H9 (cell line): ENCODE measurements at regions not wholly inside any gene's neighbourhood (a gene's known extent, or its start where the extent isn't known, plus 50 kb on each side); places are given as distances from the start of the nearest gene placed in this dataset.
A peak's percentile ranks its signal among the peaks of the same experiment; 100 is the strongest.

ENCODE experiments used
- DNase-seq: peaks from one replicate; pipeline ENCODE4 v3.0.0-alpha.2; 2017
- H2AFZ ChIP-seq: one replicate; pipeline ENCODE4 v1.6.1; 2013; ENCODE audit warnings: mild to moderate bottlenecking, low read length, control low read depth, moderate library complexity
- H2AK5ac ChIP-seq: 2 replicates; pipeline ENCODE4 v1.6.1; 2013; ENCODE audit warnings: low read length, control low read depth, mixed read lengths; ENCODE audit not compliant: insufficient read length
- H2BK120ac ChIP-seq: one replicate; pipeline ENCODE4 v1.6.1; 2013; ENCODE audit warnings: low read depth, mild to moderate bottlenecking, low read length, control low read depth, inconsistent platforms; ENCODE audit not compliant: poor library complexity, severe bottlenecking
- H2BK12ac ChIP-seq: 2 replicates; pipeline ENCODE4 v1.6.1; 2013; ENCODE audit warnings: low read length, control low read depth, mixed read lengths, low read depth; ENCODE audit not compliant: insufficient read length
- H2BK15ac ChIP-seq: 2 replicates; pipeline ENCODE4 v1.6.1; 2013; ENCODE audit warnings: low read depth, low read length, control low read depth
- H2BK20ac ChIP-seq: one replicate; pipeline ENCODE4 v1.6.1; 2013; ENCODE audit warnings: low read depth, mild to moderate bottlenecking, low read length, control low read depth, inconsistent platforms; ENCODE audit not compliant: poor library complexity, severe bottlenecking
- H2BK5ac ChIP-seq: 2 replicates; pipeline ENCODE4 v1.6.1; 2013; ENCODE audit warnings: low read length, control low read depth, mixed read lengths; ENCODE audit not compliant: insufficient read length
- H3K14ac ChIP-seq: 2 replicates; pipeline ENCODE4 v1.6.1; 2013; ENCODE audit warnings: low read length, control low read depth; ENCODE audit not compliant: insufficient read depth
- H3K18ac ChIP-seq: 2 replicates; pipeline ENCODE4 v1.6.1; 2013; ENCODE audit warnings: low read depth, mild to moderate bottlenecking, mixed read lengths, low read length, control low read depth; ENCODE audit not compliant: insufficient read length
- H3K23ac ChIP-seq: 2 replicates; pipeline ENCODE4 v1.6.1; 2013; ENCODE audit warnings: low read length, control low read depth, mixed read lengths, low read depth; ENCODE audit not compliant: insufficient read length
- H3K23me2 ChIP-seq: 2 replicates; pipeline ENCODE4 v1.6.1; 2013; ENCODE audit warnings: low read depth, mild to moderate bottlenecking, mixed read lengths, low read length, control low read depth; ENCODE audit not compliant: insufficient read length, poor library complexity, severe bottlenecking
- H3K27ac ChIP-seq: 2 replicates; pipeline ENCODE4 v1.5.1; 2013; ENCODE audit warnings: low read length, control low read depth, mixed read lengths, low read depth; ENCODE audit not compliant: insufficient read length
- H3K27me3 ChIP-seq: 2 replicates; pipeline ENCODE4 v1.6.1; 2013; ENCODE audit warnings: low read length, control low read depth, inconsistent platforms; ENCODE audit not compliant: insufficient read depth
- H3K4ac ChIP-seq: 2 replicates; pipeline ENCODE4 v1.6.1; 2013; ENCODE audit warnings: low read depth, mild to moderate bottlenecking, control low read depth, inconsistent platforms, low read length, moderate library complexity
- H3K4me1 ChIP-seq: 2 replicates; pipeline ENCODE4 v1.6.1; 2013; ENCODE audit warnings: low read length, control low read depth, inconsistent platforms; ENCODE audit not compliant: insufficient read depth
- H3K4me2 ChIP-seq: 2 replicates; pipeline ENCODE4 v1.6.1; 2013; ENCODE audit warnings: low read length, control low read depth, mixed read lengths; ENCODE audit not compliant: insufficient read length, insufficient read depth
- H3K56ac ChIP-seq: 2 replicates; pipeline ENCODE4 v1.6.1; 2013; ENCODE audit warnings: low read depth, mild to moderate bottlenecking, mixed read lengths, low read length, control low read depth; ENCODE audit not compliant: insufficient read length
- H3K79me1 ChIP-seq: 2 replicates; pipeline ENCODE4 v1.6.1; 2013; ENCODE audit warnings: low read depth, mild to moderate bottlenecking, moderate library complexity, low read length, control low read depth, inconsistent platforms; ENCODE audit not compliant: insufficient read depth, poor library complexity, severe bottlenecking
- H3K79me2 ChIP-seq: 2 replicates; pipeline ENCODE4 v1.6.1; 2013; ENCODE audit warnings: low read length, control low read depth, inconsistent platforms; ENCODE audit not compliant: insufficient read depth
- H3K9ac ChIP-seq: 2 replicates; pipeline ENCODE4 v1.6.1; 2013; ENCODE audit warnings: low read length, control low read depth, mixed read lengths; ENCODE audit not compliant: insufficient read length; ENCODE audit errors: extremely low read depth
- H3K9me3 ChIP-seq: one replicate; pipeline ENCODE4 v1.6.1; 2013; ENCODE audit warnings: low read depth, low read length, inconsistent platforms; ENCODE audit not compliant: control insufficient read depth
- H3T11ph ChIP-seq: one replicate; pipeline ENCODE4 v1.6.1; 2013; ENCODE audit warnings: mild to moderate bottlenecking, low read length, control low read depth, inconsistent platforms
- H4K20me1 ChIP-seq: one replicate; pipeline ENCODE4 v1.6.1; 2013; ENCODE audit not compliant: control insufficient read depth, insufficient read length, insufficient read depth
- H4K5ac ChIP-seq: 2 replicates; pipeline ENCODE4 v1.6.1; 2013; ENCODE audit warnings: low read depth, mild to moderate bottlenecking, mixed read lengths, low read length, control low read depth; ENCODE audit not compliant: insufficient read length
- H4K8ac ChIP-seq: replicated peaks from 2 replicates; pipeline ENCODE4 v1.6.1; 2013; ENCODE audit warnings: low read length, control low read depth, mixed read lengths, low read depth; ENCODE audit not compliant: insufficient read length
- H4K91ac ChIP-seq: 2 replicates; pipeline ENCODE4 v1.6.1; 2013; ENCODE audit warnings: low read depth, mild to moderate bottlenecking, moderate library complexity, mixed read lengths, low read length, control low read depth; ENCODE audit not compliant: insufficient read length
- H3K27ac Mint-ChIP-seq, 3 experiments: 2 replicates in 2 of 3; 3 replicates in 1 of 3; pipeline ENCODE4 v1.8.0; 2020 to 2021; ENCODE audit warnings: mixed read lengths in 3 of 3, mild to moderate bottlenecking in 1 of 3, moderate library complexity in 1 of 3
- H3K27me3 Mint-ChIP-seq: 2 replicates; pipeline ENCODE4 v1.8.0; 2021; ENCODE audit warnings: low read depth, mild to moderate bottlenecking, moderate library complexity, mixed read lengths
- H3K36me3 Mint-ChIP-seq, 3 experiments: 2 replicates in 2 of 3; 3 replicates in 1 of 3; pipeline ENCODE4 v1.8.0; 2020 to 2021; ENCODE audit warnings: low read depth in 3 of 3, mixed read lengths in 3 of 3; ENCODE audit not compliant: insufficient read depth in 1 of 3
- H3K4me1 Mint-ChIP-seq, 2 experiments: 2 replicates each; pipeline ENCODE4 v1.8.0; 2020; ENCODE audit warnings: mixed read lengths in 2 of 2
- H3K4me3 Mint-ChIP-seq, 2 experiments: 2 replicates in 1 of 2; 3 replicates in 1 of 2; pipeline ENCODE4 v1.8.0; 2020 to 2021; ENCODE audit warnings: mild to moderate bottlenecking in 2 of 2, mixed read lengths in 2 of 2, moderate library complexity in 1 of 2
- H3K9me3 Mint-ChIP-seq, 2 experiments: 2 replicates in 1 of 2; 3 replicates in 1 of 2; pipeline ENCODE4 v1.8.0; 2020; ENCODE audit warnings: mild to moderate bottlenecking in 2 of 2, mixed read lengths in 2 of 2, moderate library complexity in 1 of 2
- WGBS: extraction: QIAGEN DNeasy Blood & Tissue Kit; methylation state at CpG from one replicate; pipeline ENCODE4 v1.1.7; 2013; ENCODE audit warnings: missing lambda C conversion rate, low lambda C conversion rate, mixed read lengths; ENCODE audit not compliant: insufficient read length; ENCODE audit errors: extremely low coverage; 5-methylcytosine and 5-hydroxymethylcytosine counted together
- TF ChIP-seq, protein P1 (sequence below): fragments of 200-600 bp; sonication (generic); conservative IDR thresholded peaks from 3 replicates; pipeline ENCODE4 v1.8.0; 2021; ENCODE audit warnings: antibody characterized with exemption, mild to moderate bottlenecking

DNA sequence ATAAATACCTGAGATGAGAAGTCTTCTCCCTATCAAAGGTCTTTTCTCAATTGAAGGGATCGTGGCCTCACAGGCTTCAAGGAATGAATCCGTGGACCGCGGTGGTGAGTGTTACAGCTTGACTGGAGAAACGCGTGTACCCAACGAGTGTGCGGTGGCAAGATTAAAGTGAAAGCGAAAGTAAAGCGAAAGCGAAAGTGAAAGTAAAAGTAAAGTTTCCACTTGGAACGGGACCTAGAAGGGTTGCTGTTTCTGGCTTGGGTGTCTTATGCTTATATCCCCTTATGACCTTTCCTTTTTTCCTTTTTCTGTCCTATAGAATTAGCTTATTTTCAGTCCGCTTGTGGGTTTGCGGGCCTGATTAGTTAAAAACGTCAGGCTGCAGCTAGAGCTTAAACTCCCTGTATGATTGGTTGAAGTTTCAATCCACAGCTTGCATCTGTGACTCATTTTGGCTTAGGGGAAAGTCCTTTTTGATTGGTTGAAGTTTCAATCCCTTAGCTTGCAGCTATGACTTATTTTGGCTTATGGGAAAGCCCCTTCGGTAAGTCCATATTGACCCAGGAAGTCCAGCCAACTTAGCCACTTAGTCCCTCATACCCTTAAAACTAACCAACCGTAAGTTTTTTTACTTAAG is 924.3 kb upstream of the CDH10 start:
- Histone ChIP-seq H3K14ac (no peak overlapping the region), H3K4me2 (no peak overlapping the region), H3K56ac (no peak overlapping the region), H3K18ac (no peak overlapping the region), H3T11ph (peak overlapping the region; percentile 53), H4K20me1 (no peaks in the 10 kb centered on the region), H2AFZ (no peak overlapping the region), H2BK120ac (no peak overlapping the region), H3K79me2 (no peaks in the 10 kb centered on the region), H3K27me3 (no peaks in the 10 kb centered on the region), H2BK5ac (no peak overlapping the region), H3K9ac (no peak overlapping the region), H2BK12ac (peak overlapping the region; percentile 92), H3K23me2 (no peaks in the 10 kb centered on the region), H3K79me1 (no peaks in the 10 kb centered on the region), H4K5ac (no peak overlapping the region), H3K4ac (no peak overlapping the region), H3K23ac (no peak overlapping the region), H3K27ac (no peak overlapping the region), H2BK15ac (no peak overlapping the region), H3K4me1 (peaks cover 3% of the 10 kb centered on the region; the same call in 1 of the 2 replicates), H2AK5ac (no peak overlapping the region), H4K8ac (no peak overlapping the region), H3K9me3 (no peaks in the 10 kb centered on the region), H2BK20ac (no peak overlapping the region), H4K91ac (no peak overlapping the region)
- Mint-ChIP-seq H3K36me3 (peaks cover 3 to 16% (median 5%) of the 10 kb centered on the region in 3 experiments), H3K27ac (peak overlapping the region; percentile 2 to 54 (median 49); a peak in 2 of 7 replicates), H3K27me3 (no peaks in the 10 kb centered on the region), H3K9me3 (peaks cover 5 to 9% of the 10 kb centered on the region in 2 experiments), H3K4me3 (no peak overlapping the region), H3K4me1 (peaks cover 40 to 55% of the 10 kb centered on the region in 2 experiments)
- TF ChIP-seq, protein P1, sequence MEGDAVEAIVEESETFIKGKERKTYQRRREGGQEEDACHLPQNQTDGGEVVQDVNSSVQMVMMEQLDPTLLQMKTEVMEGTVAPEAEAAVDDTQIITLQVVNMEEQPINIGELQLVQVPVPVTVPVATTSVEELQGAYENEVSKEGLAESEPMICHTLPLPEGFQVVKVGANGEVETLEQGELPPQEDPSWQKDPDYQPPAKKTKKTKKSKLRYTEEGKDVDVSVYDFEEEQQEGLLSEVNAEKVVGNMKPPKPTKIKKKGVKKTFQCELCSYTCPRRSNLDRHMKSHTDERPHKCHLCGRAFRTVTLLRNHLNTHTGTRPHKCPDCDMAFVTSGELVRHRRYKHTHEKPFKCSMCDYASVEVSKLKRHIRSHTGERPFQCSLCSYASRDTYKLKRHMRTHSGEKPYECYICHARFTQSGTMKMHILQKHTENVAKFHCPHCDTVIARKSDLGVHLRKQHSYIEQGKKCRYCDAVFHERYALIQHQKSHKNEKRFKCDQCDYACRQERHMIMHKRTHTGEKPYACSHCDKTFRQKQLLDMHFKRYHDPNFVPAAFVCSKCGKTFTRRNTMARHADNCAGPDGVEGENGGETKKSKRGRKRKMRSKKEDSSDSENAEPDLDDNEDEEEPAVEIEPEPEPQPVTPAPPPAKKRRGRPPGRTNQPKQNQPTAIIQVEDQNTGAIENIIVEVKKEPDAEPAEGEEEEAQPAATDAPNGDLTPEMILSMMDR = no peak
- WGBS = no CpG with 5 or more reads among the region's 17 CpGs
- DNase-seq = peak; percentile 23
